Lung (tissue), 11 donors: ENCODE measurements at regions not wholly inside any gene's neighbourhood (a gene's known extent, or its start where the extent isn't known, plus 50 kb on each side); places are given as distances from the start of the nearest gene placed in this dataset.

ENCODE experiments used
- ATAC-seq: fragments of 200-7000 bp; cut with Tn5 transposase; one replicate; pipeline ENCODE4 v1.9.1; 2020; ENCODE audit warnings: moderate number of reproducible peaks; ENCODE audit not compliant: insufficient read depth, low FRiP score
- DNase-seq, 3 donors: peaks; one replicate each; pipeline ENCODE4 v3.0.0-alpha.2; 2013 to 2017
- H3K27ac ChIP-seq, 2 donors: one replicate each; pipeline ENCODE4 v1.5.1; 2013; ENCODE audit warnings: mild to moderate bottlenecking in 2 of 2, moderate library complexity in 2 of 2, control low read depth in 1 of 2, inconsistent platforms in 1 of 2, low read depth in 1 of 2, low read length in 1 of 2
- H3K27me3 ChIP-seq, 3 donors: one replicate each; pipeline ENCODE4 v1.5.1; 2013; ENCODE audit warnings: low read length in 2 of 3; ENCODE audit not compliant: control insufficient read depth in 3 of 3, insufficient read depth in 3 of 3
- H3K36me3 ChIP-seq, 4 donors: one replicate each; pipeline ENCODE4 v1.5.1; 2013; ENCODE audit warnings: low read length in 4 of 4, mild to moderate bottlenecking in 1 of 4, moderate library complexity in 1 of 4; ENCODE audit not compliant: control insufficient read depth in 4 of 4, insufficient read depth in 4 of 4
- H3K4me1 ChIP-seq, 5 donors: one replicate each; pipeline ENCODE4 v1.5.1; 2013; ENCODE audit warnings: low read length in 5 of 5, mild to moderate bottlenecking in 2 of 5, moderate library complexity in 1 of 5; ENCODE audit not compliant: control insufficient read depth in 5 of 5, insufficient read depth in 5 of 5
- H3K4me3 ChIP-seq: one replicate; pipeline ENCODE4 v1.5.1; 2013; ENCODE audit warnings: mild to moderate bottlenecking, control low read depth, moderate library complexity
- H3K9ac ChIP-seq, 2 donors: one replicate each; pipeline ENCODE4 v1.5.1; 2013; ENCODE audit warnings: low read length in 2 of 2, control low read depth in 1 of 2; ENCODE audit not compliant: insufficient read depth in 1 of 2
- H3K9me3 ChIP-seq, 4 donors: one replicate each; pipeline ENCODE4 v1.5.1; 2013; ENCODE audit warnings: low read length in 3 of 4, mild to moderate bottlenecking in 1 of 4, moderate library complexity in 1 of 4; ENCODE audit not compliant: control insufficient read depth in 4 of 4, insufficient read depth in 3 of 4
- WGBS, 2 donors: extraction: QIAGEN DNeasy Blood & Tissue Kit; methylation state at CpG; one replicate each; pipeline ENCODE4 v1.1.7; 2013; 5-methylcytosine and 5-hydroxymethylcytosine counted together
- TF ChIP-seq, protein P1 (sequence below): IDR thresholded peaks from 2 replicates; pipeline ENCODE4 v1.5.1; 2012; ENCODE audit warnings: mild to moderate bottlenecking; ENCODE audit errors: control extremely low read depth, extremely low read depth
- donor health status: control.
- donor health status: control.
- donor health status: Bipolar disorder and iron deficiency.
- donor health status: healthy.
- donor health status: DM: yes; HTN: yes; CAD: no.

- 64 to 94% methylated on average over 3 of the region's 3 CpGs for WGBS, 2 donors
These were observed 245.1 kb downstream of the PTTG2 start for GRCh38 chr4:38205261-38205660.

DNA sequence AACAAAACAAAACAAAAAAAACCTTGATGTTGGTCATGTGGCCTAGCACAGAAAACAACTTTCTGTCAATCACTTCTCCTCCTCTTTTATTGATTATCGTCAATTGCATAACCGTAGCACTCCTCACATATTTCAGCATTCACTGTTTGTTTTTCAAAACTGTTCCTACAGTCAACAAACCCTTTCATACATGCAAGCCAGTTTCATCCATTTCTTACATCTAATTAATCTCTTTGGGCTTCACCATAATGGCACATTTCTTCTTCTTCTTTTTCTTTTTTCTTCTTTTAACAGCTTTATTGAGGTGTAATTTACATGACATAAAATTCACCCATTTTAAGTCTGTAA is 246.9 kb downstream of the PTTG2 start:
- H3K27me3 ChIP-seq = no peaks in the 10 kb centered on the region
- H3K27ac ChIP-seq = no peak overlapping the region
- H3K36me3 ChIP-seq = no peaks in the 10 kb centered on the region
- DNase-seq = no peak
- H3K4me1 ChIP-seq = peaks cover 0 to 7% (median 0%) of the 10 kb centered on the region in 5 donors
- no peak for ATAC-seq
- WGBS, 2 donors = 92 to 98% methylated on average over 2 of the region's 2 CpGs
- no peaks in the 10 kb centered on the region for H3K9me3 ChIP-seq
- TF ChIP-seq, protein P1, sequence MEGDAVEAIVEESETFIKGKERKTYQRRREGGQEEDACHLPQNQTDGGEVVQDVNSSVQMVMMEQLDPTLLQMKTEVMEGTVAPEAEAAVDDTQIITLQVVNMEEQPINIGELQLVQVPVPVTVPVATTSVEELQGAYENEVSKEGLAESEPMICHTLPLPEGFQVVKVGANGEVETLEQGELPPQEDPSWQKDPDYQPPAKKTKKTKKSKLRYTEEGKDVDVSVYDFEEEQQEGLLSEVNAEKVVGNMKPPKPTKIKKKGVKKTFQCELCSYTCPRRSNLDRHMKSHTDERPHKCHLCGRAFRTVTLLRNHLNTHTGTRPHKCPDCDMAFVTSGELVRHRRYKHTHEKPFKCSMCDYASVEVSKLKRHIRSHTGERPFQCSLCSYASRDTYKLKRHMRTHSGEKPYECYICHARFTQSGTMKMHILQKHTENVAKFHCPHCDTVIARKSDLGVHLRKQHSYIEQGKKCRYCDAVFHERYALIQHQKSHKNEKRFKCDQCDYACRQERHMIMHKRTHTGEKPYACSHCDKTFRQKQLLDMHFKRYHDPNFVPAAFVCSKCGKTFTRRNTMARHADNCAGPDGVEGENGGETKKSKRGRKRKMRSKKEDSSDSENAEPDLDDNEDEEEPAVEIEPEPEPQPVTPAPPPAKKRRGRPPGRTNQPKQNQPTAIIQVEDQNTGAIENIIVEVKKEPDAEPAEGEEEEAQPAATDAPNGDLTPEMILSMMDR = no peak
- no peak overlapping the region for H3K4me3 ChIP-seq
- no peak overlapping the region for H3K9ac ChIP-seq

More at GRCh38 chr4:38205261-38205660, 245.1 kb downstream of the PTTG2 start:
- H3K9me3 ChIP-seq = no peaks in the 10 kb centered on the region
- DNase-seq (no peak), ATAC-seq (no peak)
- H3K27me3 ChIP-seq = no peaks in the 10 kb centered on the region
- no peak overlapping the region for H3K27ac ChIP-seq
- no peak overlapping the region for H3K9ac ChIP-seq
- TF ChIP-seq, protein P1 = no peak
- H3K4me1 ChIP-seq = no peaks in the 10 kb centered on the region
- H3K4me3 ChIP-seq = no peak overlapping the region
- no peaks in the 10 kb centered on the region for H3K36me3 ChIP-seq

GRCh38 chr4:38209654-38210053 is 249.5 kb downstream of the PTTG2 start:
- Histone ChIP-seq H3K4me3 (no peak overlapping the region), H3K9ac (no peak overlapping the region), H3K9me3 (no peaks in the 10 kb centered on the region), H3K27me3 (no peaks in the 10 kb centered on the region), H3K27ac (no peak overlapping the region), H3K36me3 (no peaks in the 10 kb centered on the region), H3K4me1 (peaks cover 0 to 7% (median 0%) of the 10 kb centered on the region in 5 donors)
- no peak for ATAC-seq
- no peak for DNase-seq
- WGBS, 2 donors = 93% methylated on average over 2 of the region's 2 CpGs
- TF ChIP-seq, protein P1 = no peak

DNA sequence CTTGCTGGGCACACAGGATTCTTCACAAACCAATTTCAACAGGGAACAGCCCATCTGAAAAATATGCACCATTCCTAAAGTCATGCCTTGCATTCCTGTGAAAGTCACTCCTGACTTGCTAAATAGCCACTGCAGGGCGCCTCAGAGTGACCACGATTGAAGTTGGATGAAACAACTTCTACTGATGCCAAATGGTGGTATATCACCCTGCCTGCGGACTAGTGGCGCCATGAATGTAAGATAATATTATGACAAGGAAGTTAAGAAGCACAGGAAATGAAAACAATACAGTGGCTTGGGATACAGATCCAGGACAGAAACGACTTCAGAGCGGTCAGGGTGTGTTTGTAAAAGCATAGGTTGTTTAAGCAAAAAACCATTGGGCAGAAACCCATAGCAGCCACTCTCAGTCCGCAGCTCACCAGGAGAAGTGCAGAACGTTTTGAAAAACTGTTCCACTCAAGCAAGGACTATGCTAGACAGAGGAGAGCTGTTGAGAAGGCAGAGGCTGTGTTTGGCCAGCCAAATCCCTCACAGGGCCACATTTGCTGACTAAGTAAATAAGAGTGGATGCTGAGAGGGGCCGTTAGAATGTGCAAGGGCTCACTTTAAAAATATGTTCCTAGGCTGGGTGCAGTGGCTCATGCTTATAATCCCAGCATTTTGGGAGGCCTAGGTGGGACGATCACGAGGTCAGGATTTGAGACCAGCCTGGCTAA is 250.4 kb downstream of the PTTG2 start:
- Histone ChIP-seq H3K4me3 (no peak overlapping the region), H3K9me3 (peaks cover 0 to 2% (median 0%) of the 10 kb centered on the region in 4 donors), H3K27me3 (no peaks in the 10 kb centered on the region), H3K27ac (no peak overlapping the region), H3K9ac (no peak overlapping the region), H3K36me3 (no peaks in the 10 kb centered on the region), H3K4me1 (peaks cover 0 to 7% (median 0%) of the 10 kb centered on the region in 5 donors)
- TF ChIP-seq, protein P1 = no peak
- ATAC-seq (no peak), DNase-seq (no peak)
- 55 to 72% methylated on average over 11 of the region's 11 CpGs for WGBS, 2 donors
